ENCODE measurements at regions not wholly inside any gene's neighbourhood (a gene's known extent, or its start where the extent isn't known, plus 50 kb on each side); places are given as distances from the start of the nearest gene placed in this dataset.
A peak's percentile ranks its signal among the peaks of the same experiment; 100 is the strongest.

DNA sequence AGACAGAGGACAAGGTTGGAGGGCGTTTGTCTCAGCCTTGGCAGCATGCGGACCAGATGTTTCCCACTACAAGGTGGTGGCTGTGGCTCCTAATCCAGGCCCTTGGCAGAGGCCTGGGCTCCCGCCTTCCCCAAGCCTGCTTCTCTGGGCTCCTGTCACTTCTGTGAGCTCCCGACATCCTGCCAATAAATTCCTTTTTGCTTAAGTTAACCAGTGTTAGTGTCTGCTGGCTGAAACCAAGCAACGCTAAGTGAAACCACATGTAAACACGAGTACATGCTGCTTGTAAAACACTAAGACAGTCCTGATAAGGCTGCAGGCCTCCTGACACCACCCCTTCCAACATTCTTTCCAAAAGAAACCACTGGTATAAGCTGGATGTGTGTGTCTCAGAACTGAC lies 263.6 kb upstream of the ZMIZ1 start:
- H4K20me1 ChIP-seq (ENCODE audit: insufficient read depth) = no peaks in the 10 kb centered on the region
- H3K9me3 ChIP-seq (ENCODE audit: insufficient read depth, low read depth) = no peaks in the 10 kb centered on the region
- TF ChIP-seq, protein P1, sequence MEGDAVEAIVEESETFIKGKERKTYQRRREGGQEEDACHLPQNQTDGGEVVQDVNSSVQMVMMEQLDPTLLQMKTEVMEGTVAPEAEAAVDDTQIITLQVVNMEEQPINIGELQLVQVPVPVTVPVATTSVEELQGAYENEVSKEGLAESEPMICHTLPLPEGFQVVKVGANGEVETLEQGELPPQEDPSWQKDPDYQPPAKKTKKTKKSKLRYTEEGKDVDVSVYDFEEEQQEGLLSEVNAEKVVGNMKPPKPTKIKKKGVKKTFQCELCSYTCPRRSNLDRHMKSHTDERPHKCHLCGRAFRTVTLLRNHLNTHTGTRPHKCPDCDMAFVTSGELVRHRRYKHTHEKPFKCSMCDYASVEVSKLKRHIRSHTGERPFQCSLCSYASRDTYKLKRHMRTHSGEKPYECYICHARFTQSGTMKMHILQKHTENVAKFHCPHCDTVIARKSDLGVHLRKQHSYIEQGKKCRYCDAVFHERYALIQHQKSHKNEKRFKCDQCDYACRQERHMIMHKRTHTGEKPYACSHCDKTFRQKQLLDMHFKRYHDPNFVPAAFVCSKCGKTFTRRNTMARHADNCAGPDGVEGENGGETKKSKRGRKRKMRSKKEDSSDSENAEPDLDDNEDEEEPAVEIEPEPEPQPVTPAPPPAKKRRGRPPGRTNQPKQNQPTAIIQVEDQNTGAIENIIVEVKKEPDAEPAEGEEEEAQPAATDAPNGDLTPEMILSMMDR (conservative IDR thresholded peaks at IDR 0.05) = no peak
- TF ChIP-seq EZH2 (IDR thresholded peaks at IDR 0.05; ENCODE audit: low read depth) = no peak
- intact Hi-C loops (cut with micrococcal nuclease; ENCODE audit: unreplicated experiment) = no loop called here
- no peaks in the 10 kb centered on the region for H3K9me2 ChIP-seq (ENCODE audit: insufficient read depth)
- no peak overlapping the region for H3K4me3 ChIP-seq
- H2AFZ ChIP-seq = no peak overlapping the region
- H3K36me3 ChIP-seq (ENCODE audit: low read depth) = no peaks in the 10 kb centered on the region
- no TSS peak for BruUV-seq (replicated peaks)
- ChIA-PET CTCF (no interaction called here), POLR2A (ENCODE audit: unreplicated experiment) (no interaction called here)
- DNase-seq = peak in 1 of 2 experiments; percentile 75
- H3K4me1 ChIP-seq (replicated peaks; ENCODE audit: insufficient read depth) = peaks cover 31% of the 10 kb centered on the region
- no peaks in the 10 kb centered on the region for H3K27me3 ChIP-seq (ENCODE audit: insufficient read depth, low read depth)
- H3K27ac ChIP-seq = no peak overlapping the region
- no peaks in the 10 kb centered on the region for H3K79me2 ChIP-seq (ENCODE audit: low read depth)
- H3F3A ChIP-seq (ENCODE audit: insufficient read depth, low read depth) = peaks cover 8% of the 10 kb centered on the region; the same call in 1 of the 2 replicates
- H3K4me2 ChIP-seq = no peak overlapping the region

DNA sequence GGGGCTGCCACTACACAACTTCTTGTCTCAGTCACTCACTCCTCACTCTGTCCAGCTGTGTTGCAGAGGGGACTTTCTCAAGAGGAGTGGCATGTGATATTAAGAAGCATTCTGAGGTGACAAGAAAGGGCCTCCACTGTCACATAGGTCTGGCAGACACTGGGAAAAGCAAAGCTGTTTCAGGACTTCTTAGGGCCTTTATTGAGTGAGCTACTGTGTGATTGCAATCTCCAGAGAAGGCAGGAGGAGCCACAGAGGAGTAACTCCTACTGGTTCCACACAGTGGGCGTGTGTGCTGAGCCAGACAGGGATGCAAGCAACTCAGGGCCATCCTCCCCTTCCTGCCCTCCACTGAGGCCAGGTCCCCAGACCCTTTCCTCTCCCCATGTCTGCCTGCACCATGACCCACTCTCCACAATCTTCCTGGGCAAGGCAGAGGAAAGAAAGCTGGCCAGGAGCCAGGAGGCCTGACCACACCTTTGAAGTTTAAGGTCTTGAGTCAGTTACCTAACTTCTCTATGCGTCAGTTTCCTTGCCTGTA lies 262.0 kb upstream of the ZMIZ1 start:
- Histone ChIP-seq H3K4me3 (no peak overlapping the region), H3K79me2 (ENCODE audit: low read depth) (no peaks in the 10 kb centered on the region), H2AFZ (no peak overlapping the region), H3K9me3 (ENCODE audit: insufficient read depth, low read depth) (no peaks in the 10 kb centered on the region), H3K4me2 (no peak overlapping the region), H3K27me3 (ENCODE audit: insufficient read depth, low read depth) (no peaks in the 10 kb centered on the region), H4K20me1 (ENCODE audit: insufficient read depth) (no peaks in the 10 kb centered on the region), H3K4me1 (replicated peaks; ENCODE audit: insufficient read depth) (peaks cover 30% of the 10 kb centered on the region), H3K36me3 (ENCODE audit: low read depth) (no peaks in the 10 kb centered on the region), H3K27ac (no peak overlapping the region), H3K9me2 (ENCODE audit: insufficient read depth) (no peaks in the 10 kb centered on the region), H3F3A (ENCODE audit: insufficient read depth, low read depth) (peaks cover 8% of the 10 kb centered on the region; the same call in 1 of the 2 replicates)
- intact Hi-C loops (cut with micrococcal nuclease; ENCODE audit: unreplicated experiment) = no loop called here
- no TSS peak for BruUV-seq (replicated peaks)
- TF ChIP-seq EZH2 (IDR thresholded peaks at IDR 0.05; ENCODE audit: low read depth) = no peak
- TF ChIP-seq, protein P1 (conservative IDR thresholded peaks at IDR 0.05) = no peak
- POLR2A ChIA-PET (ENCODE audit: unreplicated experiment) = no interaction called here
- DNase-seq = peak; percentile 34 to 58
- CTCF ChIA-PET = no interaction called here

DNA sequence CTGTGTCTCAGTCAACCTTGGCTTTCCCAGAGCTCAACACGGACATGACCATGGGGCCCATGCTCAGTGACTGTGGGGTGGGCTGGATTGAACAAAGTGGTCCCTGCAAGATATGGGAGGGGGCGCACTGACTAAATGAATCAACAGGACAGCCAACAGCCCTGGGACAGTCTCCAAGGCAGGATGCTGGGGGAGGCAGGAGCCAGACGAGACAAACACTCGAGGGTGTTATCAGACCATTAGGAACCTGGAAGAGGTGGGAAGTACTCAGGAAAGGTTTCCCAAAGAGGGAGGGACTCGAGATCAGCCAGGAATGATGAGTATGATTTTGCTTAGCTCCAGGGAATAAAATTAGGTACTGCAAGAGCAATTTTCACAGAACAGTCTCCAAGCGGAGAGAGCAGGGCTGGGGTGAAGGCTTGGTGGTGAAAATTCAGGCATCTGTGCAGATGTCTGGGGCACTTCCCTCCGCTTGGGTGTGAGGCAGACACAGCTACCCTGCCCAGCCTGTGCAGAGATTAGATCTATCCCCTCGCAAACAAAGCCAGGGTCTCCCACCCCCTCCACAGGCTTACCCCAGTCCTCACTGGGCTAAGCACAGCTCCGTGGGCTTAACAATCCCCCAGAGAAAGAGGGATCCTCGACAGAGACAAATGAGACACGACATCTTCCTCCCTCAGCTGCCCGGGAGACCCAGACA lies 261.1 kb upstream of the ZMIZ1 start:
- Histone ChIP-seq H3F3A (ENCODE audit: insufficient read depth, low read depth) (peaks cover 5% of the 10 kb centered on the region; the same call in 1 of the 2 replicates), H3K36me3 (ENCODE audit: low read depth) (no peaks in the 10 kb centered on the region), H3K4me2 (no peak overlapping the region), H3K4me1 (replicated peaks; ENCODE audit: insufficient read depth) (peaks cover 21% of the 10 kb centered on the region), H3K27me3 (ENCODE audit: insufficient read depth, low read depth) (no peaks in the 10 kb centered on the region), H3K79me2 (ENCODE audit: low read depth) (no peaks in the 10 kb centered on the region), H2AFZ (no peak overlapping the region), H4K20me1 (ENCODE audit: insufficient read depth) (no peaks in the 10 kb centered on the region), H3K27ac (no peak overlapping the region), H3K9me3 (ENCODE audit: insufficient read depth, low read depth) (no peaks in the 10 kb centered on the region), H3K4me3 (no peak overlapping the region), H3K9me2 (ENCODE audit: insufficient read depth) (no peaks in the 10 kb centered on the region)
- DNase-seq = no peak
- POLR2A ChIA-PET (ENCODE audit: unreplicated experiment) = no interaction called here
- intact Hi-C loops (cut with micrococcal nuclease; ENCODE audit: unreplicated experiment) = no loop called here
- no peak for TF ChIP-seq EZH2 (IDR thresholded peaks at IDR 0.05; ENCODE audit: low read depth)
- TF ChIP-seq, protein P1 (conservative IDR thresholded peaks at IDR 0.05) = no peak
- BruUV-seq (replicated peaks) = no TSS peak
- CTCF ChIA-PET = no interaction called here

Measured in PC-9 (cell line).